SJSA1 (cell line): ENCODE measurements at regions not wholly inside any gene's neighbourhood (a gene's known extent, or its start where the extent isn't known, plus 50 kb on each side); places are given as distances from the start of the nearest gene placed in this dataset.

Experiments
- DNase-seq, 2 experiments: peaks; one replicate each; pipeline ENCODE4 v3.0.0-alpha.2; 2015 to 2020; ENCODE audit warnings: low spot score in 2 of 2, low read depth in 1 of 2
- H3K27ac ChIP-seq: fragments of 250-450 bp; sonication (Bioruptor Pico); 2 replicates; pipeline ENCODE4 v1.5.1; 2020; ENCODE audit warnings: mild to moderate bottlenecking, moderate library complexity
- H3K27me3 ChIP-seq: fragments of 250-450 bp; sonication (Bioruptor Pico); replicated peaks from 2 replicates; pipeline ENCODE4 v1.5.1; 2020; ENCODE audit warnings: mild to moderate bottlenecking, moderate library complexity
- H3K36me3 ChIP-seq: fragments of 250-450 bp; sonication (Bioruptor Pico); 2 replicates; pipeline ENCODE4 v1.5.1; 2020; ENCODE audit warnings: mild to moderate bottlenecking
- H3K4me1 ChIP-seq: fragments of 250-450 bp; sonication (Bioruptor Pico); replicated peaks from 2 replicates; pipeline ENCODE4 v1.6.1; 2021; ENCODE audit warnings: mild to moderate bottlenecking
- H3K4me3 ChIP-seq: fragments of 250-450 bp; sonication (Bioruptor Pico); 2 replicates; pipeline ENCODE4 v1.5.1; 2020; ENCODE audit warnings: mild to moderate bottlenecking
- H3K9me3 ChIP-seq: fragments of 250-450 bp; sonication (Bioruptor Pico); replicated peaks from 2 replicates; pipeline ENCODE4 v1.5.1; 2020; ENCODE audit warnings: mild to moderate bottlenecking

DNA sequence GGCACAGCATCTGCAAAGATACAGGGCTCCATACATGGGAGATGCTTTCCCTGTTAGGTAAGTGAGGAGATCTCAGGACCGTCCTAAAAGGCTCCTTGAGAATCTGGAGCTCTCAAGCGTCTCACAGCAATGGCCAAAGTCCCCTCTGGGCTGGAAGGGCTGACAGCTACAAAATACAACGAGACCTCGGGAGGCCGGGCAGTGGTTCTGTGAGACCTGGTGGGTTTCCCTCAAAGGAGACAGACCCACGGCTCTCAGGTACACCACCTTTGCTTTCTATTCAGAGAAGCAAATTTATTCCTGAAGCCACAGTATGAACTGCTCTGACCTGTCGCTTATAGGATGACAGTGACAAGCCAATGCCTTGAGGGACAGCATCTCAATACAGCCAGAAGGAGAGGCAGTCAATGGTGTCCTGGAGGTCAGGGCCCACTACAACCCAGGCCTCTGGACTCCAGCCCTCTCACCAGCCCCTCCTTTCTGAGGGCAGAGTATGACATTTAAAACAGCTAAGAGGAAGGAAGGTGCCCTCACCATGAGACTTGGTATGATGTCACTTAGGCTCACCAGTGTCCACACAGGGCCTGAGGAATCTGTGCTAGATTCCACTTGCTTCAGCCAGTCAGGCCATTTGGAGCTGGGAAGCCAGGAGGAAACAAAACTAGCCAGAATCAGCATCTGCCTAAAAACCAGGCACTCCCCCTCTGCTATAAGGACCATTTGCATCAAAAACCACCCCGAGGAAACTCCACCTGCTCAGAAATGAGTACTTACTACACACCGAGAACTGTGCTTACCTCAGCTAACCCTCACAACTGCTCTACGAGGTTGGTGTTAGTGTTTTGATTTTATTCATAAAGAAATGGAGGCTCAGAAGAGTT lies 86.5 kb upstream of the FSTL4 start:
- no peaks in the 10 kb centered on the region; the same call in 1 of the 2 replicates for H3K9me3 ChIP-seq
- H3K27ac ChIP-seq = no peak overlapping the region
- H3K27me3 ChIP-seq = no peaks in the 10 kb centered on the region
- H3K4me3 ChIP-seq = no peak overlapping the region
- DNase-seq = peak in 1 of 2 experiments; percentile 44
- H3K36me3 ChIP-seq = no peaks in the 10 kb centered on the region
- no peaks in the 10 kb centered on the region for H3K4me1 ChIP-seq

DNA sequence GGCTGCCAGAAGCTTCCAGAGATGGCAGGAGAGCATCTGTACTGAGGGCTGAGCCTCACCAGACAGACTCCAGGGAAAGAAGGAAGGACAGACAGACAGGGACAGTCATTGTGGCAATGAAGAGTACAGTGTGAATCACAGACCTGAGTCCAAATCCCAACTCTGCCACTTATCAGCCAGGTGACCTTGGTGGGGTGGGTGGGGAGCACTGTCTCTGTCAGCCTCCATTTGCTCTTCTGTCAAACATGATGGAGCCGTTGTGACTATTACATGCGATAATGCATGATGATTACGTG lies 85.9 kb upstream of the FSTL4 start:
- Histone ChIP-seq H3K27ac (no peak overlapping the region), H3K4me1 (no peaks in the 10 kb centered on the region), H3K9me3 (no peaks in the 10 kb centered on the region; the same call in 1 of the 2 replicates), H3K4me3 (no peak overlapping the region), H3K36me3 (no peaks in the 10 kb centered on the region), H3K27me3 (no peaks in the 10 kb centered on the region)
- DNase-seq = peak in 1 of 2 experiments; percentile 32

DNA sequence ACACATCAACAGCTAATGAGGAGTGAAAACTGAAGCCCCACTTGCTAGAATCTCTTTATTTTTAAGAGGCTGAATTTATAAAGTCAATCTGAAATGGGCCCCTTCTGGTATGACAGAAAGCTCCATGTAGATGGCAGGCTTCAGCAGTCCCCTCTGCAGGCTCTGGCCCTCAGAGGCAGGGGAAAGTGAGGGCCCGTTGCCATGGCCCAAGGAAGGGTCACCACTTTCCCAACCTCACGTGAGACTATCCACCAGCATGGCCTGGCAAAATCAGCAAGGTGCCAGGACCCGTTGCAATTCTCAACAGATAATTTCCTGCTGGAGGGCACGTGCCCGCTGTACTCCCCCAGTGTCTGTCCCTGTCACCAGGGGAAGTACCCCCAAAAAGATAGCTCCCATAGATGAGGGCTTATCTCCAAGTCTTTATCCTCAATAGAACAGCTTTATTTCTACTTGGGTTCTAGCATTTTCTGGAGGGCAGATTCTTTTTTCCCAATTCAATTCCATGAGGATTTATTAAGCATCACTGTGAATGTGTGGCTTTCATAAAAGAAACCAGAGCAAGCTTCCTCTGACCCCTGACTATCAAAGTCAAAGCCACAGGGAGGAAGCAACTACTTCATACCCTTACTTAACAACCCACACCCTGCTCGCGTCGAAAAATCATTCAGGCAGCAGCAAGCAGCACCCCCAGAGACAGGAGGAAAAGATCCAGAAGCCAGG lies 85.4 kb upstream of the FSTL4 start:
- Histone ChIP-seq H3K9me3 (no peaks in the 10 kb centered on the region; the same call in 1 of the 2 replicates), H3K27ac (no peak overlapping the region), H3K27me3 (no peaks in the 10 kb centered on the region), H3K4me1 (no peaks in the 10 kb centered on the region), H3K36me3 (no peaks in the 10 kb centered on the region), H3K4me3 (no peak overlapping the region)
- DNase-seq = peak in 1 of 2 experiments; percentile 38

DNA sequence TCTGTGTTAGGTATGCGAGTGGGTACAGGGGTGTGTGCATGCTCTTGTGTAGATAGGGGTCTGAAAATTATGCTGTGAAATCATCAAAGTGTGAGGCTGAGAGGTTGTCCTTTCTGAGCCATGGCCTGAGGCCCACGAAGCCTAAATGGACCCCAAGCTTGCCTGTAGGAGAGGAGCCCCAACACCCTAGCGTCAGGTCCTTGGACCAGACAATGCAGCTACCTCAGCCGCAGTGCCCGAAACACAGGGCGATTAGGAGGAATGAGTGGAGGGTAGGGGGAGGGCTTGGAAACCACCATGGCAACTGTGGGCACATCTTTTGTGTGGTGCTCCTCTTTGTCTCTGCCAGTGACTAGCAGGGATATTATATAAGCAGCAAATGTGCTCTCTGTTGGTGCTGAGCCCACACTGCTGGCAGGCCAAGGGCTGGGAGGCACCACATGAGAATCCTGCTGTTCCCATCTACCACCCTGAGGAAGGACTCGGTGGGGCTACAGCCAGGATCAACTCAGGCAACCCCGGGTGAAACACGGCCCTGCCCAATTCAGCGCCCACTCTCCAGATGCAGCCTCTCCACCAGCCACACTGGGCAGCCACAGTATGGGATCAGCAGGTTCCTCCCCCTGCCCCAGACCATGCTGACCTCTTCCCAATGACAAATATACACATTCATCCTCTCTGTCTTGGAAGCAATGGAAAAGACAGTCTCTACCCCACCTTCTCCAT lies 84.6 kb upstream of the FSTL4 start:
- Histone ChIP-seq H3K9me3 (no peaks in the 10 kb centered on the region; the same call in 1 of the 2 replicates), H3K4me3 (no peak overlapping the region), H3K36me3 (no peaks in the 10 kb centered on the region), H3K27me3 (no peaks in the 10 kb centered on the region), H3K27ac (no peak overlapping the region), H3K4me1 (no peaks in the 10 kb centered on the region)
- peak in 1 of 2 experiments; percentile 37 for DNase-seq

DNA sequence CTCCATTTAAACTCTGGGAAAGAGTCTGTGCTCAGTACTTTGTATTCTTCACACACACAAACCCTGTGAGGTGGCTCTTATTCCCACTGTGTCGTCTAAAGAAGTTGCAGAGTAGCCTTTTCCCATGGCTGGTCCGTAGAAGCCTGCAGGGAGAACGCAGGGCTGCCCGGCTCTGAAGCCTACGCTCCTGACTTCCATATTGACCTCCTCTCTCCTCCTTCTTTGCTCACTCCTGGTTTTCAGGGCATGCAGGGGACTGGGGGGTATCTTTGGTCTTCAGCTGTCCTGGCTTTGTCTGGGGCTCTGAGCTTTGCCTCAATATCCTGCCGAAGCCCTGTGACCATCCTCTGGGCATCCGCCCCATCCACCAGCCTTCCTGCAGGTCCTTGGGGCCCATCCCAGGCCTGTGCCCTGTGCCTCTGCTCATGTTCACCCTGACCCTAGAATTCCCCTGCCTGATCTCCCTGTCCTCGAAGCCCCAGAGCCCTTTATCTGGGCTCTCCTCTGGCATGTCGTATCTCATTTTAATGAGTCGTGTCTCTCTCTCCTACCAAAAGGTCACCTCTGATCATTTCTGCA lies 83.8 kb upstream of the FSTL4 start:
- Histone ChIP-seq H3K4me3 (no peak overlapping the region), H3K36me3 (no peaks in the 10 kb centered on the region), H3K4me1 (no peaks in the 10 kb centered on the region), H3K9me3 (no peaks in the 10 kb centered on the region; the same call in 1 of the 2 replicates), H3K27me3 (no peaks in the 10 kb centered on the region), H3K27ac (no peak overlapping the region)
- peak in 1 of 2 experiments; percentile 40 for DNase-seq

DNA sequence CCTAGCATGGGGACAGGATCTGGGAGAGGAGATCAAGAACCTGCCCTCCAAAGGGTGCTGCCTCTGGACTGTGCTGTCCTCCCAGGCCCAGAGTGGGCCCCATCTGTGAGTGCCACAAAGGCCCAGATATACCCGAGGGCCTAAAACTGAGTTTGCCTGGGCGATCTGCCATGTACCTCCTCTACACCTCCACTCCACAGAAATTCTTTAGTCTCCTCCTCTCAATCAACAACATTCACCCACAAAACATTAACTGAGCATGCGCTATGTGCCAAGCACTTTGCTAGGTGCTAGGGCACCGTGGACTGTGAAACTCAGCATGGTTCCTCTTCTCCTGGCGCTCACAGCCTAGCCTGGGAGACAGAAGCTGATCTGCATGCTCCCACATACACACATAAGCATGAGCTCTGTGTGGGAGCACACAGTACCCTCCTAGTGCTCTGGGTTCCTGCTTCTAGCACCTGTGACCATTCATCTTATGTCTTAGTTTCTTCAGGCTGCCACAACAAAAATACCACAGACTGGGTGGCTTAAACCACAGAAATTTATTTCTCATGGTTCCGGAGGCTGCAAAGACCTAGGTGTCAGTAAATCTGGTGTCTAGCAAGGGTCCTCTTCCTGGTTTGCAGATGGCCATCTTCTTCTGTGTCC lies 82.0 kb upstream of the FSTL4 start:
- Histone ChIP-seq H3K4me3 (no peak overlapping the region), H3K36me3 (no peaks in the 10 kb centered on the region), H3K9me3 (no peaks in the 10 kb centered on the region; the same call in 1 of the 2 replicates), H3K4me1 (no peaks in the 10 kb centered on the region), H3K27ac (no peak overlapping the region), H3K27me3 (no peaks in the 10 kb centered on the region; the same call in 1 of the 2 replicates)
- no peak for DNase-seq

DNA sequence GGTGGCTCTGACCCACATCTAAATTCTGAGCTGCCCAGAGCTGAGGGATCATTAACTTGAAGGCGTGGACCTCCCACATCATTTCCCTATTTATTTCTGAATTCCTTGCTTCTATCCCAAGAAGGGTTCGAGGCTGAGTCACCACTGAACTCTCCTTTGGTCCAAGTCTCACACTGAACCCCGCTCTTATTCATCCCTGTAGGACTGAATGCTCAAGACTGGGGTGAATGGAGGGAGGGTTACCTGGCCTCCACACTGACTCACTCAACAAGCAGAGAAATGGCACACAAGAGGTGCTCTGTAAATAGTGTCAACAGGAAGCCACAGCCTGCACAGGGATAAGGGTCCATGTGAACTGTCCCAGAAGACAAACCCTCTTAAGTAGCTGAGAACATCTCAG lies 79.1 kb upstream of the FSTL4 start:
- no peaks in the 10 kb centered on the region; the same call in 1 of the 2 replicates for H3K27me3 ChIP-seq

DNA sequence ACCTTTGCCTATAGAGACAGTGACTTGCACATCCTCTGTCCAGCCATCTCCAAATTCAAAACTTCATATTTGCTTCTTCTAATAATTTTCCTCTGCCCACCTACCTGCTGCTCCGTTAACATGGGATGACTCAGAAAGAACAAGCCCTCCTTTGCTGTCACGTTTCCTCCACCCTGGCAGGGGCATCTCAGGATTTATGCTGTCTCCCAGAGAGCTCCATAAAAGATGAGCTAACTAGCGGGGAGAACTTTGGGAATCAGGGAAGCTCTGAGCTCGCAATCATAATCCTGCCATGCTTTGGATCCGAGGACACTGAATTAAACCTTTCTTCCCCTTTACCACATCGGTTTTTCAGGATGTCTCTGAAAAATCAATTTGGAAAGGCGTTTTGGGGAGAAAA lies 78.4 kb upstream of the FSTL4 start:
- H3K27me3 ChIP-seq = no peaks in the 10 kb centered on the region; the same call in 1 of the 2 replicates

More for the DNA sequence above, 79.1 kb upstream of the FSTL4 start:
- no peak for DNase-seq
- Histone ChIP-seq H3K36me3 (no peaks in the 10 kb centered on the region), H3K27ac (no peak overlapping the region), H3K9me3 (no peaks in the 10 kb centered on the region; the same call in 1 of the 2 replicates), H3K4me1 (peaks cover 10% of the 10 kb centered on the region; the same call in 1 of the 2 replicates), H3K4me3 (no peak overlapping the region)

DNA sequence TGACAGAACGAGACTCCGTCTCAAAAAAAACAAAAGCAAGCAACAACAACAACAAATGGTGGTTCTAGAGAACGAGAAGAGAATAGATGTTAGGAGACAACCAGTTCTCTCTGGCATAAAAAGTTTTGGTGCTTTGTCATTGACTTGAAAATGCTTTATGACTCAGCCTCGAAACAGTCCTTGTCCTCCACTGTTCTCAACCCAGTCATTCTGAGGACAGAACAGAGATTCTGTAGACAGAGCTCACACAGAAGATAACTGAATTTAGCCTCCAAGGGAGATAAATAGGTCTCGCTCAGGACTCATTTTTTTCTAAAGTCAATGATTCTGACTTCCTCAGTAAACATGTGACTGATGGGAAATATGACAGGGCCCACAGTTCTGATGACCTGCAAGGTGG lies 76.0 kb upstream of the FSTL4 start:
- Histone ChIP-seq H3K27me3 (no peaks in the 10 kb centered on the region; the same call in 1 of the 2 replicates), H3K9me3 (no peaks in the 10 kb centered on the region)
- peak in 1 of 2 experiments; percentile 30 for DNase-seq

More for the DNA sequence above, 78.4 kb upstream of the FSTL4 start:
- H3K36me3 ChIP-seq = no peaks in the 10 kb centered on the region
- H3K9me3 ChIP-seq = no peaks in the 10 kb centered on the region
- H3K27ac ChIP-seq = no peak overlapping the region
- no peak for DNase-seq
- H3K4me1 ChIP-seq = peaks cover 10% of the 10 kb centered on the region; the same call in 1 of the 2 replicates
- no peak overlapping the region for H3K4me3 ChIP-seq

DNA sequence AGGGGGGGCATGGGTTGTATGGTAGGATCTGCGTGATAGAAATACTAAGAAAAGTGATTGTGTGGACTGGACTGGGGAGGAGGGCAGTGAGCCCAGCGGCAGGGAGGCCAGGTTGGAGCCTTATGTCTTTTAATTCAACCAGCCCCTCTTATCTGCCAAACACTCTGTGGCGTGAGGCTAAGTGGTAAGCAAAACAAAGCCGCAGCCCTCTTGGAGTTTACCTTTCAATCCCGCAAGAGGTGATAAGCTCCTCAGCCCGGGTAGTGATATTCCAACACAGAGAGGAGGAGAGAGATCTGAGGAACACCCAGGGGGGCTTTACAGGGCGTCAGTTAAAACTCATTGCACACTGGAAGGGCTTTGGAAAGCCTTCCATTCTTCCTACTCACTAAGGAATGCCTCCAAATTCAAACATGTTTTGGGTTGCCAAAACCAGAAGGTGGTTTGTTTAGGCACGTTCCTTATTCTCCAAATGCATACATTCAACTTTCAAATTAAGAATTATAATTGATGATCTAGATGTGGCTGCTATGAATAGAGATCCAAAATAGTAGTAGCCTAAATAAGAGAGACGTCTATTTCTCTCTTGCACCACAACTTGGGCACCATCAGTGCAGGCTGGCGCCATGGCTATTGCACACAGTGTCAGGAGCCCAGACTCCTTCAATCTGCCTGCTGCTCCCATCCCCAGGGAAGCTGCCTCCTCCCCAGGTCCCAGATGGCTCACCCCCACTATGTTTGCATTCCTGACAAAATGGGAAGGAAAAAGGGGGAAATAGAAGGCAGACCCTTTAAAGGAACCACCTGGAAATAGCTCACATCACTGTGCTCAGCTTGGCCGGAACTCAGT lies 75.1 kb upstream of the FSTL4 start:
- Histone ChIP-seq H3K4me3 (no peak overlapping the region), H3K36me3 (no peaks in the 10 kb centered on the region), H3K9me3 (no peaks in the 10 kb centered on the region), H3K27ac (no peak overlapping the region), H3K27me3 (peaks cover 3% of the 10 kb centered on the region; the same call in 1 of the 2 replicates), H3K4me1 (peaks cover 10% of the 10 kb centered on the region; the same call in 1 of the 2 replicates)
- DNase-seq = no peak

More for the DNA sequence above, 76.0 kb upstream of the FSTL4 start:
- no peak overlapping the region for H3K27ac ChIP-seq
- peaks cover 10% of the 10 kb centered on the region; the same call in 1 of the 2 replicates for H3K4me1 ChIP-seq
- no peaks in the 10 kb centered on the region for H3K36me3 ChIP-seq
- no peak overlapping the region for H3K4me3 ChIP-seq

DNA sequence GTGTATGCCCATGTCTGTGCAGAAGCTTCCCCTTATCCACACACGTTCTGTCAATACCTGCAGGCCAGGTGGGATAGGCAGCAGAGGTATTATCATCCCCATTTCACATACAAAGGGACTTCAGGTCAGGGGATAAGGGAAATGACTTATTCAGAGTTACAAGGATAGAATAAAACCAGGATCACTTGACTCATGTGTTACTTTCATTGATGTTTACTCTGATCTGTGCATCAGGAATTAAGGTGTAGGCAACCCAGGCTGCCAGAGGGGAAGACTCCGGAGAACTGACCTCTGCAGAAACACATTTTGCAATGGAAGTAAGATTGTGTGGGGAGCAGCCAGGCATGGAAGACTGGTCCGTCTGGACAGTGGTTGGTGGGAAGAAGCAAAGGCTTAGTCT lies 74.2 kb upstream of the FSTL4 start:
- H3K4me3 ChIP-seq = no peak overlapping the region
- H3K4me1 ChIP-seq = peaks cover 10% of the 10 kb centered on the region; the same call in 1 of the 2 replicates
- H3K9me3 ChIP-seq = no peaks in the 10 kb centered on the region
- peaks cover 3% of the 10 kb centered on the region; the same call in 1 of the 2 replicates for H3K27me3 ChIP-seq
- H3K27ac ChIP-seq = no peak overlapping the region
- H3K36me3 ChIP-seq = no peaks in the 10 kb centered on the region
- no peak for DNase-seq

DNA sequence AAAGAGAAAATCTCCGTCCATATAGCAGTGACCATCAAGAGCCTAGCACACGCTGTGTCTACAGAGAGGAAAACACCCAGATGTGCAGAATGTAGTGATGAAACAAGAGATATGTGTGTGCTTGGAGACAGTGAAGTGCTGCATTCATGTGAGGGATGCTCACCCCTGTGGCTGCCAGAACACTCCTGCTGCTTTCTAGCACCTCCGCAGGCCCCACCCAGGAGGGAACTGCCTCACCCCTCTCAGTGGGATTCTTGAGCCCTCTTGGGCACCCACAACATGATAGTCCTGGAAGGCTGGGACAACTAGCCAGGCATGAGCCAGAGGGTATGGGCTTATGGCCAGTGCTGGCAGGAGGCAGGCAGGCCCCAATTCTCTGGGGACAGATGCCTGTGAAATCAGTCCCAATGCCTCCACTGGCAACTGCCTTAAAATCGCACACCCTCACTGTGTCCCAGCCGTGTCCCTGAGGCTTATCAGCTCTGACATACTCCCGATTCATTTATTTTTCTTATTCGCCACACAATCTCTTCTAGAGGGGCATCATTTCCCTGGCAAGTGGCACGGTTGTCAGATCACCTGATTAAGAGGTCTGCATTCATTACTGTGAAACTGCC lies 73.2 kb upstream of the FSTL4 start:
- DNase-seq = no peak
- Histone ChIP-seq H3K27me3 (peaks cover 3% of the 10 kb centered on the region; the same call in 1 of the 2 replicates), H3K27ac (no peak overlapping the region), H3K9me3 (no peaks in the 10 kb centered on the region), H3K4me3 (no peak overlapping the region), H3K4me1 (peaks cover 10% of the 10 kb centered on the region; the same call in 1 of the 2 replicates), H3K36me3 (no peaks in the 10 kb centered on the region)
